ENCODE measurements at regions not wholly inside any gene's neighbourhood (a gene's known extent, or its start where the extent isn't known, plus 50 kb on each side); places are given as distances from the start of the nearest gene placed in this dataset.

DNA sequence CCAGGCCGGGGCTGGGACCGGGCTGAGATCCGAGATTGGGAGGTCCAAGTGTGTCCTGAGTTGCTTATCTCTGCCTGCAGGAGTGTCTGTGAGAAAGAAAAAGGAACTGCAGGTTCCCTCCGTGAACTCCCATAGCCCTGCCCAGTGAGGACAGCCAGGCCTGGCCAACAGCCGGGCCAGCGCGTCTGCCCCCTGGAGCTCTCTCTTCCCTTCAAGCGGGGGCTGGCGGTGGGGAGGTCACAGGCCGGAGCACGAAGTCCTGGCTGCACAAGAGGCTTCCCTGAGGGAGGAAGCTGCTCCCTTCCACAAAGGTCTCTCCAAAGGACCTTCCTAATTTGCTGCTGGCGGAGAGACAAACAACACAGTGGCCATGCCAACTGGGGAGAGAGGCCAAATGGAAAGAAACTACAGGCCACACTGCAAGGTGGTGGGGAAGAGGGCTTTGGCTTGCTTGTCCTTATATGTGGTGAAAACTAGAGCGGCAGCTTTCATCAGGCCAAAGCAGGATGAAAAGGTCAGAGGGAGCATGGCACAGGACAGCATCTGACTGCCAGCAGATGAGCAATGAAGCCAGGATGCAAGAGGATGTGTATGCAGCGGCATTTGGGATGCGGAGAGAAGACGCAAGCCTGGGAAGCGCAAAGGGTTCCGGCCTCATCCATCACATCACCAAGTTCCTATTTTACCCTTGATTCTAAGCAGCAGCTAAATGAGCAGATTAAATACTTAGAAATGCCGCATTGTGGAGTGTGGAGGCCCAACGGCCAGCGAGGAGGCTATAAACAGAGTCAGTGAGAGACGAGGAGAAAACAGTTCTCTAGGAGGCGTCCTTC is 260.0 kb downstream of the ERMARD start:
- 86% methylated on average over 23 of the region's 23 CpGs for WGBS
- Histone ChIP-seq H3K9ac (ENCODE audit: low read depth, low read length) (no peak overlapping the region), H3K9me3 (ENCODE audit: insufficient read depth, low read depth, low read length) (0 out of 2 replicates have a peak, but pooled peaks cover 3% of the 10 kb centered on the region), H3K27ac (ENCODE audit: low read depth, low read length) (no peak overlapping the region), H3K4me1 (ENCODE audit: insufficient read depth, low read length) (peaks cover 33% of the 10 kb centered on the region), H3K27me3 (ENCODE audit: insufficient read depth, low read length) (peaks cover 10% of the 10 kb centered on the region; the same call in 1 of the 2 replicates), H3K4me3 (ENCODE audit: low read length) (no peak overlapping the region), H3K36me3 (ENCODE audit: insufficient read depth, low read length) (no peaks in the 10 kb centered on the region)

GRCh38 chr6:170010665-170011203 is 259.3 kb downstream of the ERMARD start:
- Histone ChIP-seq H3K27ac (ENCODE audit: low read depth, low read length) (no peak overlapping the region), H3K9ac (ENCODE audit: low read depth, low read length) (no peak overlapping the region), H3K9me3 (ENCODE audit: insufficient read depth, low read depth, low read length) (peaks cover 3% of the 10 kb centered on the region; the same call in 1 of the 2 replicates), H3K4me1 (ENCODE audit: insufficient read depth, low read length) (peaks cover 39% of the 10 kb centered on the region), H3K4me3 (ENCODE audit: low read length) (no peak overlapping the region), H3K27me3 (ENCODE audit: insufficient read depth, low read length) (peaks cover 14% of the 10 kb centered on the region; the same call in 1 of the 2 replicates), H3K36me3 (ENCODE audit: insufficient read depth, low read length) (no peaks in the 10 kb centered on the region)
- WGBS: 87% methylated on average over 13 of the region's 13 CpGs

DNA sequence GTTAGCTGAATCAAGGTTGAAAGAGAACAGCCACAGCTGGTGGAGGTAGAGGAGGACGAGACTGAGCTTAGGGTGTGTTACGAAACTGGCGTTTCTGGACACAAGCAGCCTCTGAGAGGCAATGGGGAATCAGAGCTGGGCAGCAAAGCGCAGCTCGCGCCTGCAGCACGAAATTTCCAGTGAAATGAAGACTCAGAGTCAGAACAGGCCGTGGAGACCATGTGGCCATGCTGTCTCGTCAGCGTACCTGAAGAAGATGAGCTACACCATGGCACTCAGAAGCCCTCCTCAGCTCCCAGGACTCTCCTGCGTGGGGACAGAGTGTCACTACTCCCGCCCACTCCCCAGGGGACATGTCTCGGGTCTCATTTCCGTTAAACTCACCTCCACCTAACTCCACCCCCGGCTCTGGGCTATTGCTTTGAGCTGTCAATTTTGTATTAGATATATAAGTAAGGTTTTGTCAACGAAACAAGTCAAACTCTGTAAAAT is 256.9 kb downstream of the ERMARD start:
- peak overlapping the region; percentile 86; the same call in 1 of the 2 replicates for H3K27ac ChIP-seq (ENCODE audit: low read depth, low read length)
- 0 out of 2 replicates have a peak overlapping the region, but pooled peaks have one; percentile 38 for H3K4me3 ChIP-seq (ENCODE audit: low read length)
- H3K4me1 ChIP-seq (ENCODE audit: insufficient read depth, low read length): peaks cover 39% of the 10 kb centered on the region
- H3K9me3 ChIP-seq (ENCODE audit: insufficient read depth, low read depth, low read length): peaks cover 25% of the 10 kb centered on the region
- WGBS: 85% methylated on average over 14 of the region's 16 CpGs
- no peaks in the 10 kb centered on the region for H3K36me3 ChIP-seq (ENCODE audit: insufficient read depth, low read length)
- peaks cover 12% of the 10 kb centered on the region; the same call in 1 of the 2 replicates for H3K27me3 ChIP-seq (ENCODE audit: insufficient read depth, low read length)
- peak overlapping the region; percentile 56; the same call in 1 of the 2 replicates for H3K9ac ChIP-seq (ENCODE audit: low read depth, low read length)

DNA sequence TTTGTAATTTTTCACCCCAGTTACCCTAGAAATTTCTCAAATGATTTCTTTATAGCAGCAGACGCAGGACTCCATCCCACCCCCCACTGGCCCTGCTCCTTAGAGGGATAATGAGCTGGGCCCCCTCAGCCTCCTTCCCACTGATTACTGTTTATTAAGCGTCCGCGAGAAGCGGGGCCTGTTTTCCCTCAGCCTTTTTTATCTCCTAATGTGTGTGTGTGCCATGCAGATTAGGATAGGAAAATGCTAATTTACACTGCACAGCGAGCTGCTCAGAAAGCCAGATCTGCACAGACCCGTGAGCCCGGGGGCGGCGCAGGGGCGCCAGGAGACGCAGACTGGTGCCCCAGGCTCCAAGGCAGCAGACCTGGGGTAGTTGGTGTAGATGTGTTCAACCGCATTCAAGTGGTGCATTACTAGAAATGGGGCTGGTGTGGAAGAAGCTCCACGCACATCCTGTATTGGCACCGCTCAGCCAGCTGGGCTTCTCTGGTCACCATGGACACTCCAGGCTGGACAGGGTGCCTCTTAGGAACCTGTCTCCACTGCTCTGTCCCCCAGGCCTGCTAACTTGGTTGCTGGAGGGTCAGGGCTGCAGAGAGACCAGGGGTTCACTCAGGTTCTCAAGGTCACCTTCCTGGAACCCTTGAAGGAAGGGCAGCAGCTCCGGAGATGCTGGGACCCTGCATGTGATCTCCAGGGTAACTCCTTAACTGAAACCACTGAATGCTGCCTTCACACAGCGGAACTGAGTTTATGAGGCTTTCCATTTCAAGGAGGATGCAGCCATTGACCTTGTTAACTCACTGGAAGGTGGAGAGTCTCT is 256.3 kb downstream of the ERMARD start:
- Histone ChIP-seq H3K9ac (ENCODE audit: low read depth, low read length) (peak overlapping the region; percentile 56), H3K4me3 (ENCODE audit: low read length) (peak overlapping the region; percentile 38), H3K4me1 (ENCODE audit: insufficient read depth, low read length) (peaks cover 39% of the 10 kb centered on the region), H3K9me3 (ENCODE audit: insufficient read depth, low read depth, low read length) (peaks cover 31% of the 10 kb centered on the region), H3K27me3 (ENCODE audit: insufficient read depth, low read length) (peaks cover 12% of the 10 kb centered on the region; the same call in 1 of the 2 replicates), H3K36me3 (ENCODE audit: insufficient read depth, low read length) (no peaks in the 10 kb centered on the region), H3K27ac (ENCODE audit: low read depth, low read length) (peak overlapping the region; percentile 86)
- 34% methylated on average over 13 of the region's 17 CpGs for WGBS

DNA sequence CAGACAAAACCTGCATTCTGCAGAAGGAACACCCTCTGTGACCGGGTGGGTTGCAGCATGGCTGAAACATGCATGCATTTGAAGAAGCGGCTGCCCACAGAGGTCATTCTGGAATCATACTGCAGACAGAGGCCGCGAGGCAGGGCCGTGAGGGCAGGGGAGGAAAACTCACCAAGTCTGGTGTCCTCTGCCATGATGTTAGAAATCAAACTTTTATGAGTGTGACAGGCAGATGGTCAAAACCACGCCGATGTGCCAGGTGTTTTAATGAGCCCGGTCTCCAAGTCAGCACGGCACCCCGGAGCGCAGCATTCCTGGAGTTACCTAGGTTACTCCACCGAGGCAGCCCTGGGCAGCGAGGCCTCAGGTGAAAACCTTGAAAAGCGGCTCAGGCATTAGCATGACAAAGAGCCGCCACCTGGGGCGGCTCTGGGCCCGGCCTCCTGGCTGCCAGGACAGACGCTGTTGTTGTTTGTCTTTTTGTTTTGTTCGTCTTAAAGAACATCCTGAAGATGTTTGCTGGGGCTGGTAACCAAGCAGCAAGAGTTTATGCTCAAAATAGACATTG is 255.6 kb downstream of the ERMARD start:
- peaks cover 38% of the 10 kb centered on the region for H3K9me3 ChIP-seq (ENCODE audit: insufficient read depth, low read depth, low read length)
- H3K9ac ChIP-seq (ENCODE audit: low read depth, low read length): peak overlapping the region; percentile 56
- H3K36me3 ChIP-seq (ENCODE audit: insufficient read depth, low read length): no peaks in the 10 kb centered on the region
- peak overlapping the region; percentile 86 for H3K27ac ChIP-seq (ENCODE audit: low read depth, low read length)
- H3K4me1 ChIP-seq (ENCODE audit: insufficient read depth, low read length): peaks cover 39% of the 10 kb centered on the region
- H3K4me3 ChIP-seq (ENCODE audit: low read length): peak overlapping the region; percentile 38
- peaks cover 12% of the 10 kb centered on the region; the same call in 1 of the 2 replicates for H3K27me3 ChIP-seq (ENCODE audit: insufficient read depth, low read length)
- WGBS: 2% methylated on average over 19 of the region's 19 CpGs

DNA sequence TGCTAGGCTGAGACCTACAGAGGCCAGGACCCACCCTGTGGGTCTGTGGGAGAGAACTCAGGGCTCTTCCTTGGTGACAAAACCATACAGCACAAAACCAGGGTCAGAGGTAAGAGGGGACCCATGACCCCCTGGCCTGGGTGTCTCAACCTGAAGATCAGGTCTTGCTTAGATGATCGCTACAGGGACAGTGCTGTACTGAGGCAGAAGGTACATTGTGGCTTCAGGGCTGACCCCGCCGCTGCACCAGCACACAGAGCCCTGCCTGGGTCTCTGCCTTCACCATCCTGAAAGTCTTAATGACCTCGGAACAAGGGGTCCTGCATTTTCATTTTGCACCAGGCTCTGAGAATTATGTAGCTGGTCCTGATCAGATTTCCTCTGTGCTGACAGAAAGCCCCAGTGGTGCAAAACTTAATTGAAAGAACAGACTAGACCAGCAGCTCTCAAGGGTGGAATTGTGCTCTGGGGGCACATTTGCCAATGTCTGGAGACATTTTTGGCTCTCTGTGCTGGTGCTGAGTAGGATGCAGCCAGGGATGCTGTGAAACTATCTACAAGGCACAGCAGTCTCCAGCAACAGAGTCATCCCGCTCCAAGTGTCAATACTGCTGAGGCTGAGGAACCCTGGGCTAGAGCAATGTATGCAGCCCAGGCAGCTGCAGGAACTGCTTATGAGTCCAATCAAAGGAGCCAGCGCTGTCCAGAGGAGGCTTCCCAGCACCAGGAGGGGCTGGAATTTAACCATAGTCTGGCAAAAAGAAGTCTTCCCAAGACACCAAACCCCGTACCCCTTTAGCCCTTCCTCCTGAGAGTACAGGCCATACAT is 254.9 kb downstream of the ERMARD start:
- Histone ChIP-seq H3K9me3 (ENCODE audit: insufficient read depth, low read depth, low read length) (peaks cover 43% of the 10 kb centered on the region), H3K27ac (ENCODE audit: low read depth, low read length) (peak overlapping the region; percentile 65; the same call in 1 of the 2 replicates), H3K9ac (ENCODE audit: low read depth, low read length) (peak overlapping the region; percentile 30; the same call in 1 of the 2 replicates), H3K27me3 (ENCODE audit: insufficient read depth, low read length) (peaks cover 12% of the 10 kb centered on the region; the same call in 1 of the 2 replicates), H3K36me3 (ENCODE audit: insufficient read depth, low read length) (no peaks in the 10 kb centered on the region), H3K4me3 (ENCODE audit: low read length) (peak overlapping the region; percentile 38), H3K4me1 (ENCODE audit: insufficient read depth, low read length) (peaks cover 35% of the 10 kb centered on the region)
- WGBS: 73% methylated on average over 7 of the region's 7 CpGs

DNA sequence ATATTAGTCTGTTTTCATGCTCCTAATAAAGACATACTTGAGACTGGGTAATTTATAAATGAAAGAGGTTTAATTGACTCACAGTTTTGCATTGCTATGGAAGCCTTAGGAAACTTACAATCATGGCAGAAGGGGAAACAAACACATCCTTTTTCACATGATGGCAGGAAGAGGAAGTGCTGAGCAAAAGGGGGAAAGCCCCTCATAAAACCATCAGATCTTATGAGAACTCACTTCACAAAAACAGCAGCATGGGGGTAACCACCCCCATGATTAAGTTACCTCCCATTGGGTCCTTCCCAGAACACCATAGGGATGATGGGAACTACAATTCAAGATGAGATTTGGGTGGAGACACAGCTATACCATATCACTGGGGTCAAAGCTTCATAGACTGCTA is 254.2 kb downstream of the ERMARD start:
- Histone ChIP-seq H3K27me3 (ENCODE audit: insufficient read depth, low read length) (peaks cover 12% of the 10 kb centered on the region; the same call in 1 of the 2 replicates), H3K4me3 (ENCODE audit: low read length) (no peak overlapping the region), H3K27ac (ENCODE audit: low read depth, low read length) (no peak overlapping the region), H3K4me1 (ENCODE audit: insufficient read depth, low read length) (peaks cover 31% of the 10 kb centered on the region), H3K9me3 (ENCODE audit: insufficient read depth, low read depth, low read length) (peaks cover 45% of the 10 kb centered on the region), H3K9ac (ENCODE audit: low read depth, low read length) (no peak overlapping the region), H3K36me3 (ENCODE audit: insufficient read depth, low read length) (no peaks in the 10 kb centered on the region)

GRCh38 chr6:170004585-170005210 is 253.3 kb downstream of the ERMARD start:
- peaks cover 46% of the 10 kb centered on the region for H3K9me3 ChIP-seq (ENCODE audit: insufficient read depth, low read depth, low read length)

DNA sequence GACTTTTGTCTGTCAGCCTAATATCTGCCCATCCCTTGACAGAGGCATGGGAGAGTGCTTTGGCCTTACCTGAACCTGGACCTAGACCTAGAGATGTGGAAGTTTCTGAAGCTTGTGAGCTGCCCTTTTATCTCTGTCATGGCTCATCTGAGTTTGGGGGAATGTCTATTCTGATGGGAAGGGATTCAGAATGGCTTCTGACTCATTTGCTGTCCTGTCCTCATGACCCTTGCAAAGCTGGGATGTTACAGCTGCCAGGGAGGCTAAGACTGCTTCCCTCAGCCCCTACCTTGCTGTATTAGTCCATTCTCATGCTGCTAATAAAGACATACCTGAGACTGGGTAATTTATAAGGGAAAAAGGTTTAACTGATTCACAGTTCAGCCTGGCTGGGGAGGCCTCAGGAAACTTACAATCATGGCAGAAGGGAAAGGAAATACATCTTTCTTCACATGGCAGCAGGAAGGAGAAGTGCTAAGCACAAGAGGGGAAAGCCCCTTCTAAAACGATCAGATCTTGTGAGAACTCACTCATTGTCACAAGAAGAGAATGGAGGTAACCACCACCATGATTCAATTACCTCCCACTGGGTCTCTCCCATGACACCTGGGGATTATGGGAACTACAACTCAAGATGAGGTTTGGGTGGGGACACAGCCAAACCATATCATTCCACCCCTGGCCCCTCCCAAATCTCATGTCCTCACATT is 252.2 kb downstream of the ERMARD start:
- peaks cover 30% of the 10 kb centered on the region for H3K4me1 ChIP-seq (ENCODE audit: insufficient read depth, low read length)
- H3K27ac ChIP-seq (ENCODE audit: low read depth, low read length): no peak overlapping the region
- no peaks in the 10 kb centered on the region for H3K36me3 ChIP-seq (ENCODE audit: insufficient read depth, low read length)
- peaks cover 46% of the 10 kb centered on the region for H3K9me3 ChIP-seq (ENCODE audit: insufficient read depth, low read depth, low read length)
- WGBS: 75% methylated on average over 1 of the region's 1 CpG
- H3K9ac ChIP-seq (ENCODE audit: low read depth, low read length): no peak overlapping the region
- no peak overlapping the region for H3K4me3 ChIP-seq (ENCODE audit: low read length)
- H3K27me3 ChIP-seq (ENCODE audit: insufficient read depth, low read length): peaks cover 12% of the 10 kb centered on the region; the same call in 1 of the 2 replicates

More at GRCh38 chr6:170004585-170005210, 253.3 kb downstream of the ERMARD start:
- Histone ChIP-seq H3K4me3 (ENCODE audit: low read length) (no peak overlapping the region), H3K27me3 (ENCODE audit: insufficient read depth, low read length) (peaks cover 12% of the 10 kb centered on the region; the same call in 1 of the 2 replicates), H3K27ac (ENCODE audit: low read depth, low read length) (no peak overlapping the region), H3K36me3 (ENCODE audit: insufficient read depth, low read length) (no peaks in the 10 kb centered on the region), H3K4me1 (ENCODE audit: insufficient read depth, low read length) (peaks cover 31% of the 10 kb centered on the region), H3K9ac (ENCODE audit: low read depth, low read length) (no peak overlapping the region)
- WGBS: 76% methylated on average over 5 of the region's 5 CpGs

All from HUES64 (cell line).